NCI-H2196 treated with DMSO at 0.1 percent for 48 hours (cell line): ENCODE measurements at regions not wholly inside any gene's neighbourhood (a gene's known extent, or its start where the extent isn't known, plus 50 kb on each side); places are given as distances from the start of the nearest gene placed in this dataset.

Source experiments
- DNase-seq: peaks from one replicate; lab custom pipeline; 2025; ENCODE audit not compliant: unreplicated experiment; lab: John Stamatoyannopoulos, UW

DNA sequence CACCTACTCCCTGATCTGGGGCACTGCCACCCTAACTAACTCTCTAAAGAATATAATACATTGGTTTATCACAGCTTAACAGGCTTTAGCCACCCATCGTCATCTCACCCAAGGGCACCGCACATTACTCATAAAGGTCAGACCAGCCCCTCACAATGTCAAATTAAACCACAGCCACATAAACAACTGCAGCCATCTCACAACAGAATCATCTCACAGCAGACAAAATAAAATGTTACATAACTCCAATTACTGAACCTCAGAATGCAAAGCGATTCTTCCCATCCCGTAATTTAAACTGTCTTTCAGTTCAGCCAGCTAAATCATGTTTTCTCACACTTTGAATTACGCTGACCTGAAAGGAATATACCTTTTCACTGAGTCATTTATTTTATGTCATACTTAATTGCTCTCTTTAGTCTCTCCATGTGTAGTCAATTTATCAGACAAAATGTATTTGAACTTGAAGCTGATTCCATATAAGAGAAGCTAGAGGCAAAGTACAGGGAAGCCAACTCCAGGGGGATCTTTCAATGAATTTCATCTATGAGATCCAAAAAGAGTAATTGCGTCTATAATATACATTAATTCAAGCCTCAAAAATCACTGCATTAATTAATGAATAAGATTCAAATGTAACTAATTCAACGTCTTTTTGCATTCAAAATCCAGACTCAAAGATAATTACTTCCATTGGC, 96.9 kb upstream of the NEBL start:
- DNase-seq = no peak

- DNase-seq = no peak
These were observed 96.3 kb upstream of the NEBL start for GRCh38 chr10:20993389-20993788.

DNA sequence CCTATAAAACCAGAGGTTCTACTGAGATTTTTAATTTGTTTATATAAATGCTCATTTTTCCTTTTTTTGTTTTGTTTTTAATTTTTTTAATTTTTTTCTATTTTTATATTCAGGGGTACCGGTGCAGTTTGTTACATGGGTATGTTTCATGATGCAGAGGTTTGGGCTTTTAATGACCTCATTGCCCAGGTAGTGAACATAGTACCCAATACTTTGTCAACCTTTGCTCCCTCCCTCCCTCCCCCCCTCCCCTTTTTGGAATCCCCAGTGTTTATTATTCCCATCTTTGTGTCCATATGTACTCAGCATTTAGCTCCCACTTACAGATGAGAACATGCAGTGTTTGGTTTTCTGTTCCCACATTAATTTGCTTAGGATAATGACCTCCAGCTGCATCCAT, 94.4 kb upstream of the NEBL start:
- DNase-seq = no peak

DNA sequence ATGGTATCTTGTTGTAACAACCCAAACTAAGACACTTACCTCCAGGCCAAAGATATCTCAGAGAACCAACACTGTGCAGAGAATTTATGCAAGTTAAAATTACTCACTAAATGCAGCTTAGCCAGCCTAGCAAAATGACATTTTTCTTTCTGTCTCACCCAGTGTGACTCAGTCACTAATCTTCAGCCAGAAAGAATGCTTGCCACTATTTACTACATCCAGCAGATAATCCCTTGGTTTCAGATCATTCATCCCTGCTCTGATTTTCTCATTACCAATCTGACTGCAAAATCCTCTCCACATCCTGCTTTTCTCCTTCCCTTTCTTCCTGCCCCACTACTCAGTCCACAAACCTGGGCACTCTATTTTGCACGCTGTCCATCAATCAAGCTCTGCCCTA, 93.5 kb upstream of the NEBL start:
- DNase-seq = no peak

DNA sequence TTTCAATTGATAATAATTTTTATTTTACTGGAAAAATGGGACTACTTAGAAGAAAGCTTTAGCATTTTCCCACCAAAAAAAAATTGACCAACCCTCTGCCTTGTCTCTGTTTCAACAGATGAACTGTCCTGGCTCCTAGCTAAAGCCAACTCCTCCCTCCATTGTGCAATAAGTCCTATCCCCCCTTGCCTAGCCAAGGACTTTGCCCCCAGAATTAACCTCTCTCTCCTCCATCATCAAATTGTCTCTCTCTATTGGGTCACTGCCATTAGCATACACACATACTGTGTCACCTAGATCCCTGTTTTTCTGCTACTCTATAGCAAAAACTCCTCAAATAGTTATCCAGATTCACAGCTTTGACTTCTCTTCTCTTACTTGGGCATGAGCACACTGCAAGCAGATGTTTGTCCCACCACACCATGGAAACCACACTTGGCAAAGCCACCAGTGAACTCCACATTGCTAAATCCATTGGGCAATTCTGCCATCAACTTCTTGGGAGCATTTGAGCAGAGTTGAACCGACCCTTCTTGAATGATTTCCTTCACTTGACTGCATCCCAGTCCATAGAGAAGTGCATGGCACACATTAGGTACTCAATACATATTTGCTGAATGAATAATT, 91.4 kb upstream of the NEBL start:
- no peak for DNase-seq

GRCh38 chr10:20986049-20986448, 88.9 kb upstream of the NEBL start:
- no peak for DNase-seq

GRCh38 chr10:20984662-20985061, 87.6 kb upstream of the NEBL start:
- DNase-seq = no peak

DNA sequence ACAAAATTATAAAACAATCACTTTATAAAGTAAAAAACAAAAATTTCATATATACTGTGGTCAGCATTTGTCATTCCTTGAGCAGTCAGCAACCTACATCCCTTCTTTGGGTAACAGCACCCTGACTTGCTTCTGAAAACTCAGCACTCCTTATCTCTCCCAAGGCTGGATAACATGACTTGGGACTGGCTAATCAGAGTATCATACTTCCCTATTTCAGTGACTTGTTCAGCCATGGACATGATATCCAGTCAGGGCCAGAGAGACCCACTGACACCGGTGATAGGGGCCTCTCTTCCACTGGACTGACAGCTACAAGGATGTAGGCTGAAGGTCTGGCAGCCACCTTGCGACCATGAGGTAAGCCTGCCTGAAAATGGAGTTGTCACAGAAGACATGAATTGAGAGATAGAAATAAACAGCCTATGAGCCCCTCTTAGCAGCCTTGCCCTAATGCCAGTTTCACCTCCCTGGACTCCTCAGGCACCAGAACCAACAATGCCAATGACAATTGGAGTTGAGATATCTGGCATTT, 84.4 kb upstream of the NEBL start:
- DNase-seq = no peak

DNA sequence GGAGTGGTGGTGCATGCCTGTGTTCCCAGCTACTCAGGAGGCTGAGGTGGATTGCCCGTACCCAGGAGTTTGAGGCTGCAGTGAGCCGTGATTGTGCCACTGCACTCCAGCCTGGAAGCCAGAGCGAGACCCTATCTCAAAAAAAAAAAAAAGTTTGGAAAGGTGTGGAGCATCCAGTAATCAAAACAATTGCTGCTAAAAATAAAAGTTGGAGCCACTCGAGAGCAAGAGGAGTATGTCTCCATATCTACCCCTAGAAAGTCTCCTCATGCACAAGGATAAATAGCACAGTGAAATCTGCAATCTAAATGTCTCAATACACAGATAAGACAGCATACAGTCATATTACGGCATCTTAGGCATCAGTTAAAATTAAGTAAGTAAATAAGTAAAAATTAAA, 81.5 kb upstream of the NEBL start:
- DNase-seq = no peak

DNA sequence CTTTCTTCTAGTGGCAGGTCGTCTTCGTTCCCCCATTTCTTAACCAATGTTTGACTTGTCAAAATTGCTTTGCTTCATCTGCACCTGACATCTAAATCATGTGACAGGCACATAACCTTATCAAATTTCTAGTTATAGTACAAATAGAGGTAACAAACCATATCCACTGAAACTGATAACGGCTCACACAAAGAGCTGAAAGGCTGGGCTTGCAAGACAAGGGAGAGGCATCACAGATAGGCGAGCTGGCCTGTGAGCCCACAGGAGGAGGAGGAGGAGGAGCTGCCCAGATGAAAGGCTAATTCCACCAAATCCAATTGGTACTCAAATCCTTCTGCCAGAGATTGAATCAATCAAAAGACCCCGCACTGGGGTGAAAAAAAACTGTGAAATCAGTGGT, 80.2 kb upstream of the NEBL start:
- no peak for DNase-seq

DNA sequence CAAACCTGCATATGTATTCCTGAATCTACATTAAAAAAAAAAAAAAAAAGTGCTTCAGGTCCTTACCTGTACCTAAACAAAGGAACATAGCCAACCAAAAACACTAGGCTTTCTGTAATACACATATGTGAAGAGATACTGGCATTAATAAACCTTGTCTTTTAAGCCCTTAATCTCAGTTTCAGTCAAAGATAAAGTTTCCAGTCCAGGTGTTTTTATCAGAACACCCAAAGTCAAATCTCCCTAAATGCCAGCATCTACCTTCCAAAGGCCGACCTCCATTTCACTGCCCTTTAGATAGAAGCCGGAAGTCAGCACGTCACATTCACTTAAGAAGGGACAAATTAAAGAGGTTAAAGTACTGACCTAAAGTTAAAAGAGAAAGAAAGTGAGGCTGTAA, 79.8 kb upstream of the NEBL start:
- DNase-seq = no peak

- no peak for DNase-seq
These were observed 79.3 kb upstream of the NEBL start for GRCh38 chr10:20976390-20976789.

GRCh38 chr10:20975236-20975635, 78.1 kb upstream of the NEBL start:
- no peak for DNase-seq

DNA sequence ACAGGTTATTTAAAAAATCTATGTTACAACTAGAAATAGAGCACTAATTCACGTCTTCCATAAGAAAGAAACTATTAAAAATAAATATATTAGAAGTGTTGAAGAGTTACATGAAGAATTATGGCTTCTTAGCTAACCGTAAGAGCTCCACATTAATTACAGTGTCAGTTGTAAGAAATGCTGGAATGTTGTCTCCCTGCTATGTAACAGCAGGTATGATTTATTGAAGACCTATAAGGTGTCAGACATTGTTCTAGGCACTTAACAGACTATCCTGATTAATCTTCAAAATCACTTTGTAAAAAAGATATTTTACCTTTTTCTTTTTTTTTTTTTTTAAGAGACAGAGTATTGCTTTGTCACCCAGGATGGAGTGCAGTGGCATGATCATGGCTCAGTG, 75.8 kb upstream of the NEBL start:
- DNase-seq = no peak

- no peak for DNase-seq
These were observed 74.8 kb upstream of the NEBL start for GRCh38 chr10:20971901-20972300.

- no peak for DNase-seq
These were observed 73.6 kb upstream of the NEBL start for GRCh38 chr10:20970708-20971107.

DNA sequence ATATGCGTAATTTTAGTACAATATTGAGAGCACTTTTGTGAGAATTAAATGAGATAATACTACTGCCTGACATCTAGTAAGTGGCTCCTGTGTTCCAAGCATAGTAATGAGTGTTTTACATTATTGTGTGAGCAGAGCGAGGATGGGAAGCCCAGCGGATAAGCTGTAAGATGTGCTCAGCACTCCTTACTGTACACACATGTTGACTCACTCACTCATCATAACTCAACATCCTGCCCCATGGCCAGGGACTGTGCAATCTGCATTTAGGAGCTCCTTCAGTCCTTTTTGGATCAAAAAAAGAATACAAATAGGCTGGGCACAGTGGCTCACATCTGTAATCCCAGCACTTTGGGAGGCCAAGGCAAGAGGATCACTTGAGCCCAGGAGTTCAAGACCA, 72.9 kb upstream of the NEBL start:
- DNase-seq = no peak

DNA sequence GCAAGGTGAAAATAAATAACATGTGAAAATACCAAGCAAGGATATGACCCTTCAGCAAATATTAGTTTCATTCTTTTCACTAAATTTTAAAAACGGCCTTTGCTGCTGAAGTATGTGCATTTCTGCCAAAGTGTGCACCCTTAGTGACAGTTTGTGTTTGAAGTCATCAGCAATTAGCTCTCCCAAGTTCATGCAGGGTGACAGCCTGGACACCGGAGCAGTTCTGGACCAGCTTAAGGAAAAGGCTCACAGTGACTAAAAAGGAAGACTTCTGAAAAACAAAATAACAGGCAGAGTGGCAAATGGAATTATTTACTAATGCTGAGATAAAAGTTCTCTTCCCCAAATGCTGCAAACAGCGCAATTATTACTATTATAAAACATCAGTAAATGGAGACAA, 69.3 kb upstream of the NEBL start:
- DNase-seq = no peak

DNA sequence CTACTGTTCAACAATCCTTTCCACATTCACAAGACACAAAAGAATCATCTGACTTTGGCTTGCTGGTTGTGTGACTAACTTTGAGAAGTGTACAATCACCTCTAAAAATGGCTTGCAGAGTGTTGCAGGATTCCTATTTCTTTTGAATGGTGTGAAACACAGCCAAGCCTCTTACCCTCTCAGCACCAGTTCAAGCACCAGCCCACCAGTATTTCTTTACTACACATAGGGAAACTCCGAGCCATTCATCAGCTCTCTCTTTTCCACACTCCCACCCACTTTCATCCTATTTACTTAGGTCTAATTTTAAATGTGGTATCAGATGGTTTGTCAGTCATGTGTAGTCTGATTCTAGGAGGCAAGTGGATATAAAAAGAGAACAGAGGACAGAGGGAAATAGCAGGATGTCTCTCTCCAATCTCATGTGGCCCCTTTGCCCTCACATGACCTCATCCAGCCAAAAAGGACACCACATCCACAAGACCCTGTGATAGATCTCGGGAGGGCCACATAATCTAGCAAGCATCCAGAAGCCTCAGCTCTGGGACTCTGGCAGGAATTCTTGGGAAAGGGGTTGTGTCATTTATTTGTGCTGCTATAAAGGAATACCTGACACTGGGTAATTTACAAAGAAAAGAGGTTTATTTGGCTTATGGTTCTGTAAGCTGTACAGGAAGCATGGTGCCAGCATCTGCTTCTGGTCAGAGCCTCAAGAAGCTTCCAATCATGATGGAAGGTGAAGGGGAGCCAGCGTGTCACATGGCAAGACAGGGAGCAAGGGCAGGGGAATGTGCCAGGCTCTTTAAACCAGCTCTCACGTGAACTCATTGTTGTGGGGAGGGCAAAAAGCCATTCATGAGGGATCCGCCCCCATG, 66.8 kb upstream of the NEBL start:
- DNase-seq = no peak

DNA sequence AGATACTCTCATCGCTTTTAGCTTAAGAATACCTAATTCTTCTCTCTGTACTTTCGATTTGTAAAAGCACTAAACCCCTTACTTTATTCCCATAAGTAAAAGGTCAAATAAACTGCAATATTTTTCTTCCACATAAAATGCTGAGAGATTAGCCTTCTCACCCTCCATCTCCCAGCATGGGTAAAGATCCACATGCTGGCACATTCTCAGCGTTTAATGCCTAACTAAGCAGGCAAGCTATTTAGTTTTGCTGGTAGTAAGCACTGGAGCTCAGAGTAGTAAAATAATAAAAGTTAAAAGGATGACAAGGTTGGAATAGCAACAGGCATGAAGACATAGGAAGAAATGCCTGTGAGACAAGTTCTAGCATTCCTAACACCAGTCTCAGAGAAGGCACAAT, 65.9 kb upstream of the NEBL start:
- DNase-seq = no peak

GRCh38 chr10:20962165-20962564, 65.1 kb upstream of the NEBL start:
- no peak for DNase-seq

- no peak for DNase-seq
These were observed 62.1 kb upstream of the NEBL start for GRCh38 chr10:20959242-20959641.
